OCI-LY7 (cell line): ENCODE measurements at regions not wholly inside any gene's neighbourhood (a gene's known extent, or its start where the extent isn't known, plus 50 kb on each side); places are given as distances from the start of the nearest gene placed in this dataset.

Experiments
- BruUV-seq: library from RNA; stranded (reverse); fragments of 400-500 nt; replicated peaks from 2 replicates; lab custom pipeline; 2021; lab: Mats Ljungman, UMichigan
- CTCF ChIA-PET: fragments of 300-600 bp; sonication (Branson Sonifier 250); formaldehyde crosslinking; loops from one replicate; lab custom pipeline; 2022; ENCODE audit warnings: antibody characterized with exemption; ENCODE audit not compliant: unreplicated experiment; lab: Charles Lee
- POLR2A ChIA-PET: fragments of 300-600 bp; sonication (Branson Sonifier 250); formaldehyde crosslinking; loops from one replicate; lab custom pipeline; 2022; ENCODE audit warnings: antibody characterized with exemption; lab: Charles Lee
- DNase-seq: peaks from one replicate; pipeline ENCODE4 v3.0.0-alpha.2; 2015; ENCODE audit warnings: low spot score
- H2AFZ ChIP-seq: fragments of 200-600 bp; sonication (generic), shearing (Covaris generic); 2 replicates; pipeline ENCODE4 v1.6.1; 2014; ENCODE audit warnings: mild to moderate bottlenecking, antibody characterized with exemption, low read length, moderate library complexity
- H3K27ac ChIP-seq: fragments of 200-600 bp; sonication (generic); 2 replicates; pipeline ENCODE4 v1.5.1; 2014; ENCODE audit warnings: mixed run types, low read depth, mild to moderate bottlenecking, moderate library complexity, low read length, inconsistent platforms; ENCODE audit not compliant: poor library complexity, severe bottlenecking
- H3K36me3 ChIP-seq: fragments of 200-600 bp; sonication (generic); 2 replicates; pipeline ENCODE4 v1.6.1; 2014; ENCODE audit warnings: mild to moderate bottlenecking, antibody characterized with exemption, low read length, moderate library complexity, mixed read lengths; ENCODE audit not compliant: insufficient read depth
- H3K4me1 ChIP-seq: fragments of 200-600 bp; sonication (generic); 2 replicates; pipeline ENCODE4 v1.5.1; 2014; ENCODE audit warnings: mild to moderate bottlenecking, low read length; ENCODE audit not compliant: insufficient read depth, poor library complexity, severe bottlenecking
- H3K4me2 ChIP-seq: fragments of 200-600 bp; sonication (generic); 2 replicates; pipeline ENCODE4 v1.6.1; 2014; ENCODE audit warnings: mild to moderate bottlenecking, low read length
- H3K4me3 ChIP-seq: fragments of 200-600 bp; sonication (generic); 2 replicates; pipeline ENCODE4 v1.5.1; 2014; ENCODE audit warnings: mild to moderate bottlenecking, low read depth, low read length; ENCODE audit not compliant: poor library complexity, severe bottlenecking
- H3K79me2 ChIP-seq: fragments of 200-600 bp; sonication (generic); 2 replicates; pipeline ENCODE4 v1.6.1; 2016; ENCODE audit warnings: low read depth, mild to moderate bottlenecking, low read length, moderate library complexity, mixed read lengths; ENCODE audit not compliant: insufficient read depth
- H3K9me2 ChIP-seq: fragments of 200-600 bp; sonication (generic); 2 replicates; pipeline ENCODE4 v1.6.1; 2016; ENCODE audit warnings: mild to moderate bottlenecking, low read length, mixed read lengths; ENCODE audit not compliant: insufficient read depth
- H3K9me3 ChIP-seq: fragments of 200-600 bp; sonication (generic); 2 replicates; pipeline ENCODE4 v1.6.1; 2014; ENCODE audit warnings: mild to moderate bottlenecking, mixed run types, low read length, mixed read lengths
- H4K20me1 ChIP-seq: fragments of 200-600 bp; sonication (generic); 2 replicates; pipeline ENCODE4 v1.6.1; 2014; ENCODE audit warnings: mild to moderate bottlenecking, antibody characterized with exemption, low read length, moderate library complexity, mixed read lengths; ENCODE audit not compliant: insufficient read depth
- EZH2phosphoT487 ChIP-seq: fragments of 200-600 bp; sonication (generic); IDR thresholded peaks from 2 replicates; pipeline ENCODE4 v1.6.1; 2018; ENCODE audit warnings: low read depth, borderline replicate concordance, mild to moderate bottlenecking, mixed run types, antibody characterized with exemption, low read length, moderate library complexity, mixed read lengths
- intact Hi-C: fragments of 100-400 bp; cut with micrococcal nuclease; formaldehyde crosslinking; loops from one replicate; pipeline ENCODE4 v1.10.0; 2022; ENCODE audit not compliant: unreplicated experiment
- TF ChIP-seq, protein P1 (sequence below): fragments of 200-600 bp; sonication (generic); conservative IDR thresholded peaks from 2 replicates; pipeline ENCODE4 v1.5.1; 2014; ENCODE audit warnings: mild to moderate bottlenecking, antibody characterized with exemption, low read length, moderate library complexity, mixed read lengths

DNA sequence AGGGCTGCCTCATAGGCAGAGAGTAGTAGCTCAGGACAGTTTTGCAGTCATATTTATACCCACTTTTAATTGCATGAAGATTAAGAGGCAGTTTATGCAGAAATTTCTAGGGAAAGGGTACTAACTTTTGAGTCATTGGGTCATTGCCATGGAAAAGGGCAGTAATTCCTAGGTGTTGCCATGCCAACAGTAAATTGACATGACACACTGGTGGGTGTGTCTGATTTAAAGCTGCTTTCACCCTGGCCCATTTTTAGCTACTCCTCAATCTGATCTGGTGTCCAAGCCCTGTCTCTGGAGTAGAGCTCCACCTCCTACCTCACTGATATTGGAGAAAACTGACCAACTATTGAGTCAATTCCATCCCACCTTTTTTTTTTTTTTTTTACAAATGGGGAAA is 161.5 kb upstream of the ZKSCAN2 start:
- Histone ChIP-seq H3K9me2 (no peaks in the 10 kb centered on the region), H3K36me3 (no peaks in the 10 kb centered on the region), H4K20me1 (no peaks in the 10 kb centered on the region), H3K4me1 (no peaks in the 10 kb centered on the region), H3K4me3 (no peak overlapping the region), H3K27ac (no peak overlapping the region), H3K4me2 (no peak overlapping the region), H3K79me2 (no peaks in the 10 kb centered on the region), H2AFZ (no peak overlapping the region), H3K9me3 (no peaks in the 10 kb centered on the region)
- intact Hi-C loops, result no loop called here
- ChIA-PET CTCF (no interaction called here), POLR2A (interaction anchor here (0.7 kb wide), 1 partner anchor 1344 kb away, joined by 3 read pairs; no protein-coding TSS in a partner anchor)
- DNase-seq, result no peak
- BruUV-seq, result no TSS peak
- TF ChIP-seq, protein P1, sequence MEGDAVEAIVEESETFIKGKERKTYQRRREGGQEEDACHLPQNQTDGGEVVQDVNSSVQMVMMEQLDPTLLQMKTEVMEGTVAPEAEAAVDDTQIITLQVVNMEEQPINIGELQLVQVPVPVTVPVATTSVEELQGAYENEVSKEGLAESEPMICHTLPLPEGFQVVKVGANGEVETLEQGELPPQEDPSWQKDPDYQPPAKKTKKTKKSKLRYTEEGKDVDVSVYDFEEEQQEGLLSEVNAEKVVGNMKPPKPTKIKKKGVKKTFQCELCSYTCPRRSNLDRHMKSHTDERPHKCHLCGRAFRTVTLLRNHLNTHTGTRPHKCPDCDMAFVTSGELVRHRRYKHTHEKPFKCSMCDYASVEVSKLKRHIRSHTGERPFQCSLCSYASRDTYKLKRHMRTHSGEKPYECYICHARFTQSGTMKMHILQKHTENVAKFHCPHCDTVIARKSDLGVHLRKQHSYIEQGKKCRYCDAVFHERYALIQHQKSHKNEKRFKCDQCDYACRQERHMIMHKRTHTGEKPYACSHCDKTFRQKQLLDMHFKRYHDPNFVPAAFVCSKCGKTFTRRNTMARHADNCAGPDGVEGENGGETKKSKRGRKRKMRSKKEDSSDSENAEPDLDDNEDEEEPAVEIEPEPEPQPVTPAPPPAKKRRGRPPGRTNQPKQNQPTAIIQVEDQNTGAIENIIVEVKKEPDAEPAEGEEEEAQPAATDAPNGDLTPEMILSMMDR, result no peak
- TF ChIP-seq EZH2phosphoT487, result no peak

DNA sequence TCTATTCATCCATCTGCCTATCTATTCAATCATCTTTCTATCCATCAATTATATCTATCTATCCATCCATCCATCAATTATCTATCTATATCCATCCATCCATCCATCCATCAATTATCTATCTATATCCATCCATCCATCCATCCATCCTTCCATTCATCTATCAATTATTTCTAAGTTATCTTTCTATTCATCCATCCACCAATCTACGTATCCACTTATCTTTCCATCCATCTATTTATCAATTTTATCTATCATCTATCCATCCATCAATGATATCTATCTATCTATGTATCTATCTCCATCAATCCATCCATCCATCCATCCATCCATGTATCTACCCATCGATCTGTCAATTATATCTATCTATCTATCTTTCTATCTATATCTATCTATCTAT is 158.4 kb upstream of the ZKSCAN2 start:
- no peaks in the 10 kb centered on the region for H3K9me2 ChIP-seq
- ChIA-PET POLR2A (no interaction called here), CTCF (no interaction called here)
- TF ChIP-seq EZH2phosphoT487, result no peak
- TF ChIP-seq, protein P1, result no peak
- BruUV-seq, result no TSS peak
- no peak overlapping the region for H2AFZ ChIP-seq
- intact Hi-C loops, result no loop called here
- H3K27ac ChIP-seq, result no peak overlapping the region
- H3K4me2 ChIP-seq, result no peak overlapping the region
- no peaks in the 10 kb centered on the region for H4K20me1 ChIP-seq
- no peaks in the 10 kb centered on the region for H3K79me2 ChIP-seq
- no peak for DNase-seq
- H3K9me3 ChIP-seq, result no peaks in the 10 kb centered on the region
- no peak overlapping the region for H3K4me3 ChIP-seq
- H3K4me1 ChIP-seq, result no peaks in the 10 kb centered on the region
- no peaks in the 10 kb centered on the region for H3K36me3 ChIP-seq

DNA sequence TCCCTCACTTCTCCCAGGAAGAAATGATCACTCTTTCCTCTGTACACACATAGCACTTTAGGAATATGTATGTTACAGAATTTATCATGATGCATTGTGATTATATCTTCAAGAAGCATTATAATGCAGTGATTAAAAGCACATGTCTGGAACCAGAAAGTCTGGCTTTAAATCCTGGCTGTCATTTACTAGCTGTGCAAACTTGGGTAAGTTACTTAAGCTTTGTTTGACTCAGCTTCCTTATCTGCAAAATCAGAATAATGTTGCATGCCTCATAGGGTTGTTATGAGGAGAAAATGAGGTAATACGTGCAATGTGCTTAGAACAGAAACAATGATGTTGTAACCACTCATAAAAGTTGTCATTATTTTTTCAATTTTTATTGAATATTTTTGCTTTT is 156.3 kb upstream of the ZKSCAN2 start:
- BruUV-seq, result no TSS peak
- no peaks in the 10 kb centered on the region for H3K79me2 ChIP-seq
- DNase-seq, result no peak
- no peaks in the 10 kb centered on the region for H3K9me2 ChIP-seq
- POLR2A ChIA-PET, result no interaction called here
- H4K20me1 ChIP-seq, result no peaks in the 10 kb centered on the region
- intact Hi-C loops, result no loop called here
- H3K9me3 ChIP-seq, result no peaks in the 10 kb centered on the region
- H3K27ac ChIP-seq, result no peak overlapping the region
- CTCF ChIA-PET, result no interaction called here
- TF ChIP-seq, protein P1, result no peak
- TF ChIP-seq EZH2phosphoT487, result no peak
- H3K36me3 ChIP-seq, result no peaks in the 10 kb centered on the region
- no peak overlapping the region for H2AFZ ChIP-seq
- no peak overlapping the region for H3K4me2 ChIP-seq
- H3K4me3 ChIP-seq, result no peak overlapping the region
- no peaks in the 10 kb centered on the region for H3K4me1 ChIP-seq
